Omental fat pad (tissue), 3 donors: ENCODE measurements at regions not wholly inside any gene's neighbourhood (a gene's known extent, or its start where the extent isn't known, plus 50 kb on each side); places are given as distances from the start of the nearest gene placed in this dataset.

Source experiments
- ATAC-seq: fragments of 150-250 bp; one replicate; pipeline ENCODE4 v1.9.1; 2016; ENCODE audit warnings: mild to moderate bottlenecking, moderate library complexity; ENCODE audit not compliant: low FRiP score
- DNase-seq: peaks from one replicate; pipeline ENCODE4 v3.0.0-alpha.2; 2019; ENCODE audit warnings: low spot score
- TF ChIP-seq, protein P1 (sequence below), 3 donors: fragments of 450-650 bp; IDR thresholded peaks; one replicate each; pipeline ENCODE4 v1.5.1; 2016 to 2017; ENCODE audit warnings: antibody characterized with exemption in 3 of 3, mild to moderate bottlenecking in 3 of 3, moderate library complexity in 2 of 3

GRCh38 chr3:106331636-106332035, 462.8 kb upstream of the CBLB start:
- TF ChIP-seq, protein P1, sequence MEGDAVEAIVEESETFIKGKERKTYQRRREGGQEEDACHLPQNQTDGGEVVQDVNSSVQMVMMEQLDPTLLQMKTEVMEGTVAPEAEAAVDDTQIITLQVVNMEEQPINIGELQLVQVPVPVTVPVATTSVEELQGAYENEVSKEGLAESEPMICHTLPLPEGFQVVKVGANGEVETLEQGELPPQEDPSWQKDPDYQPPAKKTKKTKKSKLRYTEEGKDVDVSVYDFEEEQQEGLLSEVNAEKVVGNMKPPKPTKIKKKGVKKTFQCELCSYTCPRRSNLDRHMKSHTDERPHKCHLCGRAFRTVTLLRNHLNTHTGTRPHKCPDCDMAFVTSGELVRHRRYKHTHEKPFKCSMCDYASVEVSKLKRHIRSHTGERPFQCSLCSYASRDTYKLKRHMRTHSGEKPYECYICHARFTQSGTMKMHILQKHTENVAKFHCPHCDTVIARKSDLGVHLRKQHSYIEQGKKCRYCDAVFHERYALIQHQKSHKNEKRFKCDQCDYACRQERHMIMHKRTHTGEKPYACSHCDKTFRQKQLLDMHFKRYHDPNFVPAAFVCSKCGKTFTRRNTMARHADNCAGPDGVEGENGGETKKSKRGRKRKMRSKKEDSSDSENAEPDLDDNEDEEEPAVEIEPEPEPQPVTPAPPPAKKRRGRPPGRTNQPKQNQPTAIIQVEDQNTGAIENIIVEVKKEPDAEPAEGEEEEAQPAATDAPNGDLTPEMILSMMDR (IDR thresholded peaks at IDR 0.05), result no peak
- no peak for ATAC-seq
- no peak for DNase-seq

- no peak for DNase-seq
- TF ChIP-seq, protein P1 (IDR thresholded peaks at IDR 0.05), result no peak
- no peak for ATAC-seq
Observed at GRCh38 chr3:106332129-106332528, 463.3 kb upstream of the CBLB start.

GRCh38 chr3:106332884-106333283, 464.1 kb upstream of the CBLB start:
- no peak for DNase-seq
- TF ChIP-seq, protein P1 (IDR thresholded peaks at IDR 0.05), result no peak
- no peak for ATAC-seq

GRCh38 chr3:106333911-106334618, 465.3 kb upstream of the CBLB start:
- TF ChIP-seq, protein P1 (IDR thresholded peaks at IDR 0.05), result no peak
- no peak for DNase-seq
- no peak for ATAC-seq

GRCh38 chr3:106336619-106337018, 467.8 kb upstream of the CBLB start:
- TF ChIP-seq, protein P1 (IDR thresholded peaks at IDR 0.05), result no peak
- ATAC-seq (no peak), DNase-seq (no peak)

DNA sequence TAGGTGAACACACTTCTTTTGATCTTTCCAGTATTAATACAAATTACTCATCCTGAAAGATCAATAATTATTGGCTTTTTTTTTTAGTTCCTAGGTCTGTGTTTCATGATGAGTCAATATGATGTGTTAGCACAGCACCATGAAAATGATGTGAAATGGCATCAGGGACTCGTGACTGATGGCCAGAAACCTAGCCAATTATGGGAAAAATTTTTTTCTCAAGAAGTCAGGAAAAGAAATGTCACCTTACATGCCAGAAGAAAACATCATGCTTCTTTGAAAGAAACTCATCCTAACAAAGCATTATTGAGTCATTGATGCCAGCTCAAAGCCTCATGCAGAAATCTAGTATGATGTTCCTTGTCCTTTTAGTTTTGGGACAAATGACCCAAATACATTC, 468.3 kb upstream of the CBLB start:
- DNase-seq (no peak), ATAC-seq (no peak)
- TF ChIP-seq, protein P1 (IDR thresholded peaks at IDR 0.05), result no peak

GRCh38 chr3:106338582-106339214, 469.9 kb upstream of the CBLB start:
- TF ChIP-seq, protein P1 (IDR thresholded peaks at IDR 0.05), result no peak
- DNase-seq (no peak), ATAC-seq (no peak)
